IPS DF 6.9 (cell line): ENCODE measurements at regions not wholly inside any gene's neighbourhood (a gene's known extent, or its start where the extent isn't known, plus 50 kb on each side); places are given as distances from the start of the nearest gene placed in this dataset.

Source experiments
- DNase-seq: peaks from one replicate; pipeline ENCODE4 v3.0.0-alpha.2; 2013; ENCODE audit warnings: low read depth, low spot score
- H3K27ac ChIP-seq: one replicate; pipeline ENCODE4 v1.5.1; 2013; ENCODE audit warnings: low read length, control low read depth
- H3K27me3 ChIP-seq: 2 replicates; pipeline ENCODE4 v1.6.1; 2013; ENCODE audit warnings: mild to moderate bottlenecking, low read length; ENCODE audit not compliant: control insufficient read depth, insufficient read depth
- H3K36me3 ChIP-seq: 2 replicates; pipeline ENCODE4 v1.6.1; 2013; ENCODE audit warnings: low read length; ENCODE audit not compliant: control insufficient read depth, insufficient read depth
- H3K4me1 ChIP-seq: 2 replicates; pipeline ENCODE4 v1.6.1; 2013; ENCODE audit warnings: low read length; ENCODE audit not compliant: control insufficient read depth, insufficient read depth
- H3K4me3 ChIP-seq: 2 replicates; pipeline ENCODE4 v1.5.1; 2013; ENCODE audit warnings: mild to moderate bottlenecking, low read length
- H3K9me3 ChIP-seq: 2 replicates; pipeline ENCODE4 v1.6.1; 2013; ENCODE audit warnings: low read length, inconsistent platforms; ENCODE audit not compliant: control insufficient read depth, insufficient read depth
- WGBS: extraction: QIAGEN DNeasy Blood & Tissue Kit; methylation state at CpG from one replicate; pipeline ENCODE4 v1.1.7; 2013; ENCODE audit warnings: mixed read lengths, missing lambda C conversion rate; ENCODE audit not compliant: insufficient read length, insufficient coverage; 5-methylcytosine and 5-hydroxymethylcytosine counted together

DNA sequence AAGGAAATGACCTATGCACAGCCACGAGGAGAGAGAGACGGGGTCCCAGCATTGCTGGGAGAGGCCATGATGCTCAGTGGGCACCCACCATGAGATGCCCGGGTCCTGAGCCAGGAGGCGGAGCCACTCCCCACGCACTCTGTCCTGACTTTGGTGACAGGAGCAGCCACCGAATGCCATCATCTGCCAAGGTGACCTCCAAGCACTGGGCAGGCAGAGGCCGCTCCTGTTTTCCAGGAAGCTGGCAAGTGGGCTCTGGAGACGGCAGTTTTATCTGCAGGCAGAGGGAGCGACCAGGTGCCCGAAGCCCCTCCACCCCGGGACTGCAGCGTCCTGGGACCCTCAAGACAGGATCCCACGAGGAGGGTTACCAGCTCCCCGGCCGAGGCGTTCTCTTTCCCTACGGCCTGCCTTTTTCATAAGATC lies 453.9 kb downstream of the BRD1 start:
- Histone ChIP-seq H3K4me1 (no peaks in the 10 kb centered on the region), H3K36me3 (no peaks in the 10 kb centered on the region; the same call in 1 of the 2 replicates), H3K4me3 (no peak overlapping the region), H3K9me3 (peaks cover 42% of the 10 kb centered on the region), H3K27me3 (no peaks in the 10 kb centered on the region), H3K27ac (no peak overlapping the region)
- no peak for DNase-seq
- WGBS, result no CpG with 5 or more reads among the region's 17 CpGs

DNA sequence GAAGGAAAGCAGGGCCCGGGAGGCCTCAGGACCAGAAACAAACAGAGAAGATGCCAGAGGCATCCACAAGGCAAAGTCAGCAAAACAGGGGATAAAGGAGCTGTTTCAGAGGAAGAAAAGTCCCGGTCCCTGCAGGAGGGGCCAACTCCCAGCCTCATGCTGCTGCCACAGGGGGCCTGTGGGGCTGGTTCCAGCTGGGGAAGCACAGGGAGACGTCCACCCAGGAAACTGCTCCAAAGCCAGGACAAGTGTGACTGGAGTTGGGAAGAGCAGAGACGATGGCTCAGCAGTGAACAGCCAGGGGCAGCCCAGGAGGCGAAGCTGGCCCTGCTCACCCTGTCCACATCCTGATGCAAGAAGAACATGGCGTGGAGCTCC lies 454.4 kb downstream of the BRD1 start:
- Histone ChIP-seq H3K36me3 (no peaks in the 10 kb centered on the region; the same call in 1 of the 2 replicates), H3K27ac (no peak overlapping the region), H3K9me3 (peaks cover 45% of the 10 kb centered on the region), H3K27me3 (no peaks in the 10 kb centered on the region), H3K4me3 (no peak overlapping the region), H3K4me1 (no peaks in the 10 kb centered on the region)
- DNase-seq, result no peak
- WGBS, result no CpG with 5 or more reads among the region's 6 CpGs

DNA sequence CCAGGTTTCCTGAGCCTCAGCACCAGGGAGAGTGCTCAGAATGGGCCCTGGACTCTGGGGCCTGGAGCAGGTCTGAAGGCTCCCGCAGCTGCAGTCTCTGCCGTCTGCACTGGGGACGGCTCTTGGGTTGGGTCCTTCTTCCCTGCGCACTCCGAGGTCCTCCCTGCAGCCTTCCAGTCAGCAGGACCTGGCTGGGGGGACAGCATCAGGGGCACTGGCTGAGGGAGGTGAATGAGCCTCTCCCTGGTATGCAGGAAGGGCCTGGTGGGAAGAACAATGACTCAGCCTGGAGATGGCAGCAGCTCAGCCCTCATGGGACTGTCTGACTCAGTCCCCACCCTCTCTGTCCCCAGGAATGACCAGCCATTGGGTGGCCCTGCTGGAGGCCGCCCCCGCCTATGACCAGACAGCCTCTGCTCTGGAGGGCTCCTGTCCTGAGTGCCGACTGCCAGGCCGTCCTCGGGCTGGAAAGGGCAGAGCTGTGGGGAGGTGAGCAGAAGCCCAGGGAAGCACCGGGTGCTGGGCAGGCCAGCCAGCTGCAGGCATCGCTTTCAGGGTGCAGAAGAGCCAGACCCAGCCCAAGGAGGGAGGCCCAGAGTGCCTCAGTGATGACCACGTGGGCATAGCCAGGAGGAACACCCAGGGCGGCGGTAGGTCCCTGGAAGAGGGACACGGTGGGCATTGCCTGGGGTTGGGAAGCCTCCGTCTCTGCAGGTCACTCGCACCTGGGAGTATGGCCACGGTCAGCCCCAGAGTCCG lies 455.0 kb downstream of the BRD1 start:
- no peak for DNase-seq
- Histone ChIP-seq H3K4me3 (no peak overlapping the region), H3K27ac (no peak overlapping the region), H3K4me1 (no peaks in the 10 kb centered on the region), H3K27me3 (no peaks in the 10 kb centered on the region), H3K36me3 (no peaks in the 10 kb centered on the region; the same call in 1 of the 2 replicates), H3K9me3 (peaks cover 42% of the 10 kb centered on the region)
- no CpG with 5 or more reads among the region's 20 CpGs for WGBS

DNA sequence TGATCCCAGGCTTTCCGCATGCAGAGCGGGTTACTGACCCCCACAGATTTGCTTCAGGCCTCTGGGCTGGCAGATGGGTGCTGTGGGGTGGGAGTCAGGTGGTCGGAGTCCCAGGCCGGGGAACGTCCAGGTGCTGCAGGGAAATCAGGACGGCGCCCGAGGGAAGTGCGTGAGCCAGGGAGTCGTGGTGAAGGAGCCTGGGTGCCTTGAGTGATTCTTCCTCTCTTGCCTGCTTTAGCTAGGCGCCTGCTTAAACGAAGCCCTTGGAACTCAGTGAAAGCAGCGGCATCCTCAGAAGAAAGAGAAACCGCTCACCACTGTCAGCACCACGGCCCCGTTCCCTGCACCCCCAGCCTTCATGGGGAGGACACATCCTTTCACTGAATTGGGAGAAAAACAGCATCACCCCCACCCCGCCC lies 455.6 kb downstream of the BRD1 start:
- no peaks in the 10 kb centered on the region; the same call in 1 of the 2 replicates for H3K36me3 ChIP-seq
- H3K4me3 ChIP-seq, result no peak overlapping the region
- WGBS, result no CpG with 5 or more reads among the region's 17 CpGs
- H3K27ac ChIP-seq, result no peak overlapping the region
- H3K9me3 ChIP-seq, result peaks cover 41% of the 10 kb centered on the region
- H3K4me1 ChIP-seq, result no peaks in the 10 kb centered on the region
- no peak for DNase-seq
- no peaks in the 10 kb centered on the region for H3K27me3 ChIP-seq

DNA sequence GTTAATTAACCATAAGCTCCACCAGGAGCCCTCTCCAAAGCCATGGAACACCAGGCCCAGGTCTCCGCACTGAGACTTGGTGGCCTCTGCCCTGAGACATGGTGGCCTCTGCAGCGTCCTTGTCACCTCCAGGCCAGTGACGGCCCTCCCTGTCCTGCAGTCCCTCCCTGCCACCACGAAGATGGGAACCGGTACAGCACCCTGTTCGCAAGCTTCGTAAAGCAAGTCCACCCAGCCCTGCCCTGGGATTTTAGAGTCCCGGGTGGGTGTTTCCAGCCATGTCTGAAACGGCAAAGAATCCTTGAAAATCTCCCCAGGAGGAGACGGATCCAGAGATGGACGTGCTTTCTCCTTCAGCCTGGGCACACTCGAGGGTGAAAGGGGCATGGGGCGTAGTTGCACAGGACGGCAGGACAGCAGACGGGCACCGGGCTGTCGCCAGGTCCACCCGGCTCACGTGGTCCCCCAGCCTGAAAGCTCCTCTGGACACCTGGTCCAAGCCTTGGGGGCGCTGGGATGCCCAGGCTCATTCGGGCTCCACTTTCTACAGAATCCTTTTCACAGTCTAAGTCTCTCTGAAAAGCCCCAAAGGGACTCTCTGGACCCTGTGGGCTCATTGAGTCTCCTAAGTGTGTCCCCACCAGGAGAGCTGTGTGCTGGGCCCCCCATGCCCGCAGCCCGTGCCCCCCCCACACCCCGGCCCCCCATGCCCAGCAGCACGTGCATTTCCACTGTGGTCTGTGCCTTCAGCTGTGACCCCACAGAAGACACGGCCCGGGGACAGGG lies 456.2 kb downstream of the BRD1 start:
- H3K27me3 ChIP-seq, result no peaks in the 10 kb centered on the region
- no CpG with 5 or more reads among the region's 27 CpGs for WGBS

DNA sequence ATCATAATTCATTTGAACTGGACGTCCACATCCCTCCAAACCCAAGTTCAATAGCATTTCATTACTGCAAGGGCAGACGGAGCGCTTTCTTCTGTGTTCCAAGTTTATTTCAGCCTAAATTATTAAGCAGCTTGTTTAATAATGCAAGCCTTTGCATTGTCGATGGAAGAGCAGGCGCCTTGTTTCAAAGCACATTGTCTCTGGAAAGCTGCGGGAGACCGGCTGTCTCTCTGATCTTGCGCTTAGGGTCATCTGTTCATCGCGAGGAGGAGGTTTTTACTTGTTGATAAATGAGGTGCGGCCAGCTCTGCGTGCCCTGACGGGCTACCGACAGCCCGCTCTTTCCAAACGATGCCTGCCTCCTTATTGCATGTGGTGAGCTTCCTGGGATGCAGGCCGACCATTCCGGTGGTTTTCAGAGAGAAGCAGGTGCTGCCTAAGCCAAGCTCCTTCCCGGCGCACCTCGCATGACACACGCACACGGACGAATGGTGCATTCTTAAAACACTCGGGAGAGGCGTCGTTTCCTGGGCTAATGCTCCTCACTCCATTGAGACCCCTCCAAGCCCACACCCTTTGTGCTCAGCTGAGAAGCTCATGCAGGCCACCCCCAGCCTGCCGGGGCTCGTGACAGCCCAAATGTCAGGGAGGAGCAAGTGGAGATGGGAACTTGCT lies 456.9 kb downstream of the BRD1 start:
- peaks cover 42% of the 10 kb centered on the region for H3K9me3 ChIP-seq
- no peaks in the 10 kb centered on the region for H3K4me1 ChIP-seq
- H3K27ac ChIP-seq, result no peak overlapping the region
- DNase-seq, result no peak
- no peaks in the 10 kb centered on the region; the same call in 1 of the 2 replicates for H3K36me3 ChIP-seq
- WGBS, result no CpG with 5 or more reads among the region's 29 CpGs
- H3K4me3 ChIP-seq, result no peak overlapping the region
- no peaks in the 10 kb centered on the region for H3K27me3 ChIP-seq

More for the DNA sequence above, 456.2 kb downstream of the BRD1 start:
- Histone ChIP-seq H3K27ac (no peak overlapping the region), H3K4me3 (no peak overlapping the region), H3K9me3 (peaks cover 40% of the 10 kb centered on the region), H3K36me3 (no peaks in the 10 kb centered on the region; the same call in 1 of the 2 replicates), H3K4me1 (no peaks in the 10 kb centered on the region)
- DNase-seq, result no peak

DNA sequence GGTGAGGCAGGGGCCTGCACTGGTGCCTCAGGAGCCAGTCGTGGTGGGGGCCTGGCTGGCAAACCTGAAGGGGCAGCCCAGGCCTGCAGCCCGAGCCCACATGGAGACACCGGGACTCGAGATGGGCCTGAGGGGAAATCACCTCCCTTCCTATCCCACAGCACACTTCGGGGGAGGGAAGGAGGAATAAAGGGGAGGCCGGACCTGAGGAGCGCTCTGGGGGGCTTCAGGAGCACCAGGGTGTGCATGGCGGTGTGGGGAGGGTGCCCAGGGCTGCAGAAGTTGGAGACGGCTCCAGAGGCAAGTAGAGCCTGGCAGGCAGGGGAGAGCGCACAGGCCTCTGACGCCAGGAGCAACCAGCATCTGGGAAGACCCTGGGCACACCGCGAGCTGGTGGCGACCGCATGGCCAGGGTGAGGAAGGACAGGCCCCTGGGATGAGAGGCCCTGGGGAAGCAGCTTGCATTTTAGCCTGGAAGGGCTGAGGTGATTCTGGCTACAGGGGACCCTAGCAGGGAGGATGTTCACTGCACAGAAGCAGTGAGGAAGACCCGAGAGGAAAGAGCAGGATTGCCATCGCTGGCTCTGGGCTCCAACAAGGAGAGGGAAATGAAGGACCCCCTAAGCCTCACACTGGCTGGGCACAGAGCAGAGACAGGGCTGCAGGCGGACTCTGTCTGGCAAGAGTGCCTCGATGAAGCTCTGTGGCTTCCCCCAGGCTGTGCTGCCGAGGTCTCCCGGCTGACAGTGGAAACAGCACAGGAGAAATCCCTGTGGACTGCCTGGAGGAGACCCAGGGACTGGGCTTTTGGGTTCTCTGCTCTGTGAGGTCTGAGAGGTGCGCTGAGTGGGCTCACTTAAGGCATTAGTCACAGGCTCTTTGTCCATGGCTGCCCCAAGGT lies 457.7 kb downstream of the BRD1 start:
- Histone ChIP-seq H3K27me3 (no peaks in the 10 kb centered on the region), H3K4me1 (no peaks in the 10 kb centered on the region), H3K4me3 (no peak overlapping the region), H3K9me3 (peaks cover 47% of the 10 kb centered on the region), H3K27ac (no peak overlapping the region), H3K36me3 (no peaks in the 10 kb centered on the region; the same call in 1 of the 2 replicates)
- DNase-seq, result no peak
- WGBS, result no CpG with 5 or more reads among the region's 22 CpGs

DNA sequence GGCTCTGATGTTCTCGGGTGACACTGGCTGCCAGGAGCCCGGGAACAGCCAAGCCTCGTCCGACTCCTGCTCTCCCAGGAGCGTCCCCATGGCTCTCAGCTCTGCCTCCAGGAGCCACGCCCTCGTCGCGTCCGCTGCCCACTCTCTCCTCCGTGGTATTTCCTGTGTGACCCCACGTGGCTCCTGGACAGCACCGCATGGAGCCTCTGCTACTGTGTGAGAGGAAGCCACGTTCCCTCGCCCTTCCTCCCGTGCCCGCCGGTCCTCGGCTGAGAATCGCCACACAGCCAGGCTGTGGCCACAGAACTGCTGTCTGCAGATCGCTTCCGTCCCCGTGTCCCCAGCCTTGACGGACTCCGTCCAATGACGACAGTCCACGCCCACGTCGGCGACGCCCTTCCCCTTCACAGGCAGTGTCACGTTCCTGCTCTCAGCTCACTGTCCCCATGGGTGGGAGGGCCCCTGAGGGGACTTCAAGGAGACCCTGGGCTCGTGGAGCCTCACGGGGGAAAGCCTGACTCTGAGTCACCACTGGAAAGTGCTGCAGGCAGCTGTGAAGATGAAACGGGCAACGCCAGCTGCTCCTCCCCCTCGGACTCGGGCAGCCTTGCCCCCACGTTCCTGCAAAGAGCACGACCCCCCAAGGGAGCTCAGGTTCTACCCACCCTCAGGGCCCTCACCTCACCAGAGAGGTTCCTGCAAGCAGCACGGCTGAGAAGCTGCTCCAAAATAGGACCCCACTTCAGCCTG lies 458.5 kb downstream of the BRD1 start:
- WGBS, result no CpG with 5 or more reads among the region's 41 CpGs
- Histone ChIP-seq H3K36me3 (no peaks in the 10 kb centered on the region; the same call in 1 of the 2 replicates), H3K9me3 (peaks cover 46% of the 10 kb centered on the region), H3K4me3 (no peak overlapping the region), H3K27me3 (no peaks in the 10 kb centered on the region), H3K27ac (no peak overlapping the region), H3K4me1 (no peaks in the 10 kb centered on the region)
- no peak for DNase-seq

DNA sequence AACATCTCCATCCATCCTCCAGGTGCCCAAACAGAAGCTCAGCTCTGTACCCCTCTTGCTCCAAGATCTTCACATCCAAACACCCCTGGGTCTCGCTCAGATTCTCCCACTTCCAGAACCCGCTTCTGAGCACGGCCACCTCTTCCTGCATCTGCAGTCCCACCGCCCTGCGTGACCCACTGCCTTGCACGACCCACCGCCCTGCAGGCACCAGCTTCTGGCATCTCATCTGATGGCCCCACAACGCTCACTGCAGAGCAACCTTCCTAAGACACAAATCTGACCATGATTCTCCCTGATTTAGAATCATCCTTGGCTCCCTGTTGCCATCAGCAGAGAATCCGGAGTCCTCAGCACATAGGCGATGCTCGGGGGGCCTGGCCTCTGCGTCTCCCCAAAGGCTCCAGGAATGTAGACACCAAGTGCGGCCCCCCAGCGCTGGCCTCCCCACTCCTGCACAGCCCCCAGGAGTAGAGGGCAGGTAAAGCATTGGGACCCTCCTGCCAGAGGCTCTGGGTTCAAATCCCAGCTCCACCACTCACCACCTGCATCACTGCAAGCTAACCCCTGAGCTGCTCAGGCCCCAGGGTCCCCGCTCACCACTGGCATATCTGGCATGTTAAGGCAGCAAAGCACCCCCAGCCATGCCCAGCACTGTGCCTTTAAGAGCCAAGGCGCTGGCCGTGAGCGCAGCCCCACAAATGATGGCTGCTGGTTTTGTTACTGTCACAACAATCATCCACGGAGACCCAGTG lies 459.3 kb downstream of the BRD1 start:
- no peak overlapping the region for H3K27ac ChIP-seq
- no peaks in the 10 kb centered on the region; the same call in 1 of the 2 replicates for H3K36me3 ChIP-seq
- H3K27me3 ChIP-seq, result no peaks in the 10 kb centered on the region
- DNase-seq, result no peak
- H3K4me1 ChIP-seq, result no peaks in the 10 kb centered on the region
- no peak overlapping the region for H3K4me3 ChIP-seq
- peaks cover 48% of the 10 kb centered on the region for H3K9me3 ChIP-seq
- WGBS, result no CpG with 5 or more reads among the region's 19 CpGs
